ENCODE measurements at regions not wholly inside any gene's neighbourhood (a gene's known extent, or its start where the extent isn't known, plus 50 kb on each side); places are given as distances from the start of the nearest gene placed in this dataset.

- no peaks in the 10 kb centered on the region for H3K9me3 ChIP-seq (ENCODE audit: control insufficient read depth in 2 of 2, insufficient read depth in 1 of 2, low read length in 1 of 2)
- 89% methylated on average over 5 of the region's 5 CpGs for WGBS
- H3K4me1 ChIP-seq (ENCODE audit: control insufficient read depth in 2 of 2, insufficient read depth in 2 of 2, low read length in 2 of 2), result no peaks in the 10 kb centered on the region
Measured at GRCh38 chr18:77380695-77381094, 131.0 kb downstream of the GALR1 start.

GRCh38 chr18:77392321-77392720 is 142.7 kb downstream of the GALR1 start:
- Histone ChIP-seq H3K27me3 (ENCODE audit: control insufficient read depth in 2 of 2, insufficient read depth in 1 of 2, low read length in 1 of 2) (no peaks in the 10 kb centered on the region), H3K27ac (ENCODE audit: low read depth in 1 of 2, low read length in 1 of 2) (no peak overlapping the region), H3K4me3 (ENCODE audit: low read length in 2 of 2) (no peak overlapping the region), H3K9me3 (ENCODE audit: control insufficient read depth in 2 of 2, insufficient read depth in 1 of 2, low read length in 1 of 2) (no peaks in the 10 kb centered on the region), H3K4me1 (ENCODE audit: control insufficient read depth in 2 of 2, insufficient read depth in 2 of 2, low read length in 2 of 2) (no peaks in the 10 kb centered on the region), H3K36me3 (ENCODE audit: control insufficient read depth in 2 of 2, insufficient read depth in 2 of 2, low read length in 1 of 2) (no peaks in the 10 kb centered on the region)
- 86% methylated on average over 5 of the region's 5 CpGs for WGBS
- no peak for DNase-seq (ENCODE audit: low read depth in 6 of 9, low spot score in 9 of 9)

More at GRCh38 chr18:77380695-77381094, 131.0 kb downstream of the GALR1 start:
- H3K27me3 ChIP-seq (ENCODE audit: control insufficient read depth in 2 of 2, insufficient read depth in 1 of 2, low read length in 1 of 2), result no peaks in the 10 kb centered on the region
- no peak for DNase-seq (ENCODE audit: low read depth in 6 of 9, low spot score in 9 of 9)
- H3K36me3 ChIP-seq (ENCODE audit: control insufficient read depth in 2 of 2, insufficient read depth in 2 of 2, low read length in 1 of 2), result no peaks in the 10 kb centered on the region
- no peak overlapping the region for H3K27ac ChIP-seq (ENCODE audit: low read depth in 1 of 2, low read length in 1 of 2)
- no peak overlapping the region for H3K4me3 ChIP-seq (ENCODE audit: low read length in 2 of 2)

- Histone ChIP-seq H3K4me1 (ENCODE audit: control insufficient read depth in 2 of 2, insufficient read depth in 2 of 2, low read length in 2 of 2) (no peaks in the 10 kb centered on the region), H3K36me3 (ENCODE audit: control insufficient read depth in 2 of 2, insufficient read depth in 2 of 2, low read length in 1 of 2) (no peaks in the 10 kb centered on the region), H3K27me3 (ENCODE audit: control insufficient read depth in 2 of 2, insufficient read depth in 1 of 2, low read length in 1 of 2) (no peaks in the 10 kb centered on the region), H3K27ac (ENCODE audit: low read depth in 1 of 2, low read length in 1 of 2) (no peak overlapping the region), H3K4me3 (ENCODE audit: low read length in 2 of 2) (no peak overlapping the region), H3K9me3 (ENCODE audit: control insufficient read depth in 2 of 2, insufficient read depth in 1 of 2, low read length in 1 of 2) (no peaks in the 10 kb centered on the region)
- WGBS, result 80% methylated on average over 5 of the region's 5 CpGs
- DNase-seq (ENCODE audit: low read depth in 6 of 9, low spot score in 9 of 9), result no peak
Measured at GRCh38 chr18:77393519-77393918, 143.9 kb downstream of the GALR1 start.

- WGBS, result 95% methylated on average over 2 of the region's 2 CpGs
- Histone ChIP-seq H3K27ac (ENCODE audit: low read depth in 1 of 2, low read length in 1 of 2) (no peak overlapping the region), H3K4me1 (ENCODE audit: control insufficient read depth in 2 of 2, insufficient read depth in 2 of 2, low read length in 2 of 2) (no peaks in the 10 kb centered on the region), H3K4me3 (ENCODE audit: low read length in 2 of 2) (no peak overlapping the region), H3K27me3 (ENCODE audit: control insufficient read depth in 2 of 2, insufficient read depth in 1 of 2, low read length in 1 of 2) (no peaks in the 10 kb centered on the region), H3K9me3 (ENCODE audit: control insufficient read depth in 2 of 2, insufficient read depth in 1 of 2, low read length in 1 of 2) (no peaks in the 10 kb centered on the region), H3K36me3 (ENCODE audit: control insufficient read depth in 2 of 2, insufficient read depth in 2 of 2, low read length in 1 of 2) (no peaks in the 10 kb centered on the region)
- no peak for DNase-seq (ENCODE audit: low read depth in 6 of 9, low spot score in 9 of 9)
Measured at GRCh38 chr18:77395953-77396352, 146.3 kb downstream of the GALR1 start.

GRCh38 chr18:77397056-77397455 is 147.4 kb downstream of the GALR1 start:
- Histone ChIP-seq H3K4me1 (ENCODE audit: control insufficient read depth in 2 of 2, insufficient read depth in 2 of 2, low read length in 2 of 2) (no peaks in the 10 kb centered on the region), H3K36me3 (ENCODE audit: control insufficient read depth in 2 of 2, insufficient read depth in 2 of 2, low read length in 1 of 2) (no peaks in the 10 kb centered on the region), H3K27ac (ENCODE audit: low read depth in 1 of 2, low read length in 1 of 2) (no peak overlapping the region), H3K9me3 (ENCODE audit: control insufficient read depth in 2 of 2, insufficient read depth in 1 of 2, low read length in 1 of 2) (no peaks in the 10 kb centered on the region), H3K27me3 (ENCODE audit: control insufficient read depth in 2 of 2, insufficient read depth in 1 of 2, low read length in 1 of 2) (no peaks in the 10 kb centered on the region), H3K4me3 (ENCODE audit: low read length in 2 of 2) (no peak overlapping the region)
- no peak for DNase-seq (ENCODE audit: low read depth in 6 of 9, low spot score in 9 of 9)
- 83% methylated on average over 6 of the region's 6 CpGs for WGBS

- Histone ChIP-seq H3K4me1 (ENCODE audit: control insufficient read depth in 2 of 2, insufficient read depth in 2 of 2, low read length in 2 of 2) (no peaks in the 10 kb centered on the region), H3K27me3 (ENCODE audit: control insufficient read depth in 2 of 2, insufficient read depth in 1 of 2, low read length in 1 of 2) (no peaks in the 10 kb centered on the region), H3K9me3 (ENCODE audit: control insufficient read depth in 2 of 2, insufficient read depth in 1 of 2, low read length in 1 of 2) (no peaks in the 10 kb centered on the region), H3K4me3 (ENCODE audit: low read length in 2 of 2) (no peak overlapping the region), H3K36me3 (ENCODE audit: control insufficient read depth in 2 of 2, insufficient read depth in 2 of 2, low read length in 1 of 2) (no peaks in the 10 kb centered on the region), H3K27ac (ENCODE audit: low read depth in 1 of 2, low read length in 1 of 2) (no peak overlapping the region)
- DNase-seq (ENCODE audit: low read depth in 6 of 9, low spot score in 9 of 9), result no peak
- WGBS, result 70% methylated on average over 4 of the region's 4 CpGs
Measured at GRCh38 chr18:77397617-77398016, 148.0 kb downstream of the GALR1 start.

- Histone ChIP-seq H3K36me3 (ENCODE audit: control insufficient read depth in 2 of 2, insufficient read depth in 2 of 2, low read length in 1 of 2) (no peaks in the 10 kb centered on the region), H3K4me1 (ENCODE audit: control insufficient read depth in 2 of 2, insufficient read depth in 2 of 2, low read length in 2 of 2) (no peaks in the 10 kb centered on the region), H3K9me3 (ENCODE audit: control insufficient read depth in 2 of 2, insufficient read depth in 1 of 2, low read length in 1 of 2) (no peaks in the 10 kb centered on the region), H3K4me3 (ENCODE audit: low read length in 2 of 2) (no peak overlapping the region), H3K27me3 (ENCODE audit: control insufficient read depth in 2 of 2, insufficient read depth in 1 of 2, low read length in 1 of 2) (no peaks in the 10 kb centered on the region), H3K27ac (ENCODE audit: low read depth in 1 of 2, low read length in 1 of 2) (no peak overlapping the region)
- 91% methylated on average over 5 of the region's 5 CpGs for WGBS
- DNase-seq (ENCODE audit: low read depth in 6 of 9, low spot score in 9 of 9), result no peak
Measured at GRCh38 chr18:77400561-77400960, 150.9 kb downstream of the GALR1 start.

- Histone ChIP-seq H3K27me3 (ENCODE audit: control insufficient read depth in 2 of 2, insufficient read depth in 1 of 2, low read length in 1 of 2) (no peaks in the 10 kb centered on the region), H3K9me3 (ENCODE audit: control insufficient read depth in 2 of 2, insufficient read depth in 1 of 2, low read length in 1 of 2) (no peaks in the 10 kb centered on the region), H3K4me1 (ENCODE audit: control insufficient read depth in 2 of 2, insufficient read depth in 2 of 2, low read length in 2 of 2) (no peaks in the 10 kb centered on the region), H3K4me3 (ENCODE audit: low read length in 2 of 2) (no peak overlapping the region), H3K36me3 (ENCODE audit: control insufficient read depth in 2 of 2, insufficient read depth in 2 of 2, low read length in 1 of 2) (no peaks in the 10 kb centered on the region), H3K27ac (ENCODE audit: low read depth in 1 of 2, low read length in 1 of 2) (no peak overlapping the region)
- DNase-seq (ENCODE audit: low read depth in 6 of 9, low spot score in 9 of 9), result no peak
- 90% methylated on average over 9 of the region's 9 CpGs for WGBS
Measured at GRCh38 chr18:77401173-77401572, 151.5 kb downstream of the GALR1 start.

GRCh38 chr18:77403969-77404535 is 154.4 kb downstream of the GALR1 start:
- DNase-seq (ENCODE audit: low read depth in 6 of 9, low spot score in 9 of 9), result no peak
- no peak overlapping the region for H3K4me3 ChIP-seq (ENCODE audit: low read length in 2 of 2)
- WGBS, result 95% methylated on average over 14 of the region's 14 CpGs
- H3K27ac ChIP-seq (ENCODE audit: low read depth in 1 of 2, low read length in 1 of 2), result no peak overlapping the region
- H3K9me3 ChIP-seq (ENCODE audit: control insufficient read depth in 2 of 2, insufficient read depth in 1 of 2, low read length in 1 of 2), result no peaks in the 10 kb centered on the region
- no peaks in the 10 kb centered on the region for H3K27me3 ChIP-seq (ENCODE audit: control insufficient read depth in 2 of 2, insufficient read depth in 1 of 2, low read length in 1 of 2)
- H3K4me1 ChIP-seq (ENCODE audit: control insufficient read depth in 2 of 2, insufficient read depth in 2 of 2, low read length in 2 of 2), result no peaks in the 10 kb centered on the region
- H3K36me3 ChIP-seq (ENCODE audit: control insufficient read depth in 2 of 2, insufficient read depth in 2 of 2, low read length in 1 of 2), result no peaks in the 10 kb centered on the region

GRCh38 chr18:77405096-77405495 is 155.4 kb downstream of the GALR1 start:
- Histone ChIP-seq H3K4me3 (ENCODE audit: low read length in 2 of 2) (no peak overlapping the region), H3K36me3 (ENCODE audit: control insufficient read depth in 2 of 2, insufficient read depth in 2 of 2, low read length in 1 of 2) (no peaks in the 10 kb centered on the region), H3K9me3 (ENCODE audit: control insufficient read depth in 2 of 2, insufficient read depth in 1 of 2, low read length in 1 of 2) (no peaks in the 10 kb centered on the region), H3K27ac (ENCODE audit: low read depth in 1 of 2, low read length in 1 of 2) (no peak overlapping the region), H3K27me3 (ENCODE audit: control insufficient read depth in 2 of 2, insufficient read depth in 1 of 2, low read length in 1 of 2) (no peaks in the 10 kb centered on the region), H3K4me1 (ENCODE audit: control insufficient read depth in 2 of 2, insufficient read depth in 2 of 2, low read length in 2 of 2) (no peaks in the 10 kb centered on the region)
- DNase-seq (ENCODE audit: low read depth in 6 of 9, low spot score in 9 of 9), result no peak
- WGBS, result 86% methylated on average over 11 of the region's 11 CpGs

Measured in thymus (tissue), 11 donors.